GM12892 (cell line): ENCODE measurements at regions not wholly inside any gene's neighbourhood (a gene's known extent, or its start where the extent isn't known, plus 50 kb on each side); places are given as distances from the start of the nearest gene placed in this dataset.

Experiments
- POLR2A ChIP-seq: IDR thresholded peaks from 2 replicates; pipeline ENCODE4 v1.6.1; 2011; ENCODE audit warnings: low read depth, low read length, control low read depth
- POLR2AphosphoS5 ChIP-seq: IDR thresholded peaks from 2 replicates; pipeline ENCODE4 v1.6.1; 2011; ENCODE audit warnings: low read depth, low read length, control low read depth

- TF ChIP-seq POLR2AphosphoS5 (no peak), POLR2A (no peak)
Observed at GRCh38 chr12:125531574-125531973, 466.3 kb downstream of the AACS start.
